GDM1 (cell line): ENCODE measurements at regions not wholly inside any gene's neighbourhood (a gene's known extent, or its start where the extent isn't known, plus 50 kb on each side); places are given as distances from the start of the nearest gene placed in this dataset.

Source experiments
- DNase-seq: peaks from one replicate; lab custom pipeline; 2025; lab: John Stamatoyannopoulos, UW

- no peak for DNase-seq
Measured at GRCh38 chr14:38507299-38507698, 251.4 kb upstream of the CLEC14A start.

GRCh38 chr14:38505973-38506249, 250.0 kb upstream of the CLEC14A start:
- no peak for DNase-seq

- no peak for DNase-seq
Measured at GRCh38 chr14:38505221-38505972, 249.5 kb upstream of the CLEC14A start.

GRCh38 chr14:38504175-38504574, 248.3 kb upstream of the CLEC14A start:
- DNase-seq, result no peak

GRCh38 chr14:38502239-38502638, 246.3 kb upstream of the CLEC14A start:
- no peak for DNase-seq

- no peak for DNase-seq
Measured at GRCh38 chr14:38500125-38500524, 244.2 kb upstream of the CLEC14A start.

- no peak for DNase-seq
Measured at GRCh38 chr14:38496092-38496491, 240.2 kb upstream of the CLEC14A start.

GRCh38 chr14:38490273-38490672, 234.4 kb upstream of the CLEC14A start:
- no peak for DNase-seq

- DNase-seq, result no peak
Measured at GRCh38 chr14:38485026-38485425, 229.1 kb upstream of the CLEC14A start.

- no peak for DNase-seq
Measured at GRCh38 chr14:38481952-38482678, 226.2 kb upstream of the CLEC14A start.

- no peak for DNase-seq
Measured at GRCh38 chr14:38469156-38469555, 213.3 kb upstream of the CLEC14A start.

- DNase-seq, result no peak
Measured at GRCh38 chr14:38442208-38442607, 186.3 kb upstream of the CLEC14A start.

- DNase-seq, result no peak
Measured at GRCh38 chr14:38432186-38432585, 176.3 kb upstream of the CLEC14A start.

GRCh38 chr14:38431156-38431555, 175.3 kb upstream of the CLEC14A start:
- DNase-seq, result no peak

- DNase-seq, result no peak
Measured at GRCh38 chr14:38430522-38430921, 174.6 kb upstream of the CLEC14A start.

- no peak for DNase-seq
Measured at GRCh38 chr14:38425324-38425976, 169.6 kb upstream of the CLEC14A start.

GRCh38 chr14:38420048-38420447, 164.2 kb upstream of the CLEC14A start:
- DNase-seq, result no peak

- no peak for DNase-seq
Measured at GRCh38 chr14:38419579-38419978, 163.7 kb upstream of the CLEC14A start.

GRCh38 chr14:38412654-38413053, 156.8 kb upstream of the CLEC14A start:
- DNase-seq, result no peak

- DNase-seq, result no peak
Measured at GRCh38 chr14:38410442-38410841, 154.5 kb upstream of the CLEC14A start.

GRCh38 chr14:38409071-38409705, 153.3 kb upstream of the CLEC14A start:
- DNase-seq, result no peak

- no peak for DNase-seq
Measured at GRCh38 chr14:38405851-38406635, 150.2 kb upstream of the CLEC14A start.
